DMS79 (cell line): ENCODE measurements at regions not wholly inside any gene's neighbourhood (a gene's known extent, or its start where the extent isn't known, plus 50 kb on each side); places are given as distances from the start of the nearest gene placed in this dataset.

Experiments used
- DNase-seq: peaks from one replicate; lab custom pipeline; 2025; lab: John Stamatoyannopoulos, UW

DNA sequence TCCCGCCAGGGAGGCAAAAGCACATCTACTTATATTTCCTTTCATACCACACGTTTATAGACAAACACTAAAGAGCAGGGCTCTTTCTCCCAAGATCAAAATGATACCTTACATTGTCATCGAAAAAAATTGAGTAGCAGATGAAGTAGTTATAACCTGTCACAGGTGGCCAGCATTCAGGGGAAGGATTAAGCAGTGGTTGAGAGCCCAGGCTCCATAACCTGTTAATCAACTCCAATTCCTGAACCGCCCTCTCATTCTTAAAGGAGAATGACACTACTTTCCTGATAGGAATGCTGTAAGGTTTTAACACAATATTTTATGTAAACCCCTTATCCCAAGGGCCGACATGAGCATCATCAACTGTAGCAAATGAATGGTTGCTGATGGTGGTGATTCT is 268.9 kb upstream of the KCNIP4 start:
- no peak for DNase-seq

DNA sequence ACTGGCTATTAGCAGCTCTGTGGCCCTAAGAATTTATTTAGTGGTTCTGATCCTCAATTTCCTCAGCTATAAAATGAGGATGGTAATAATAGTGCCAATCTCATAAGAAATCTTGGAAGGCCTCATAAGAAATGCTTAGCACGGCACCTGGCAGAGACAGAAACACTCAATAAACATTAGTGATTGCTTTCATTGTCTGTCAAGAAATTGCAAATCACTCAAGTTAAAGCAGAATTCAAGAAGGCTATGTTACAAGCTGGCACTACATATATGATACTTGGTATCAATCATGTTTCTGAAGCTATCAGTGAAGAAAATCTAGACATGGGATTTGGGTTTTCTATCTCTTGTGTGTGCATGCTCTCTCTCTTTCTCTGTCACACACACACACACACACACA is 267.7 kb upstream of the KCNIP4 start:
- no peak for DNase-seq

DNA sequence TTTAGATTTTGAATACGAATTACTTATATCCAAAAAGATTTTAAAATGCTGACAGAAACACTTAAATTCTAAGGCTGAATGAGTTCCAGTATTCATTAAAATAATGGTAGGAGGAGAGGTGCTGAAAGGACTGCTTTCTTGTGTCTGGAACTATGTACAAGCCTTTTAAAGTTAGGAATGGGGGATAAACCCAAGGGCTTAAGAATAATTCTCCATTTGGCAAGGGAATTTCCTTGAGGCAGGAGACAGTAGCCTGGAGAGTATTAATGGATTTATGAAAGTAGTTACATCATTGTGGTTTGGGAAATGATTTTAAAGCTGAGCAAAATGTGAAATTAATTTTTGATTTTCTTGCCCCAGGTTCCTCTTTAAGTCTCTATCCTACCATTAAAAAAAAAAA is 266.5 kb upstream of the KCNIP4 start:
- no peak for DNase-seq

DNA sequence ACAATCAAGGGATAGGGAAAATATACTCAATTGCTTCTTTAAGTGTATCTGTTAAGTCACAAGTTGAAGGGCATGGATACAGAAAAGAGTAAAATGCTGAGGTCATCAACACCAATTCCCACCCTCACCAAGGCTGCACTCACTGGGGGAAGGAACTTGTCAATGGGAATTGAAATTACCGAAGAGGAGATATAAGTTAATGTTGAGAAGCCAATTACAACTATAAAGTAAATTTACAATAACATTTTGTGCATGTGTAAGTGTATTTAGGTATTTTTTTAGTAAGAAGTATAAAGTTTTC is 255.1 kb upstream of the KCNIP4 start:
- no peak for DNase-seq

DNA sequence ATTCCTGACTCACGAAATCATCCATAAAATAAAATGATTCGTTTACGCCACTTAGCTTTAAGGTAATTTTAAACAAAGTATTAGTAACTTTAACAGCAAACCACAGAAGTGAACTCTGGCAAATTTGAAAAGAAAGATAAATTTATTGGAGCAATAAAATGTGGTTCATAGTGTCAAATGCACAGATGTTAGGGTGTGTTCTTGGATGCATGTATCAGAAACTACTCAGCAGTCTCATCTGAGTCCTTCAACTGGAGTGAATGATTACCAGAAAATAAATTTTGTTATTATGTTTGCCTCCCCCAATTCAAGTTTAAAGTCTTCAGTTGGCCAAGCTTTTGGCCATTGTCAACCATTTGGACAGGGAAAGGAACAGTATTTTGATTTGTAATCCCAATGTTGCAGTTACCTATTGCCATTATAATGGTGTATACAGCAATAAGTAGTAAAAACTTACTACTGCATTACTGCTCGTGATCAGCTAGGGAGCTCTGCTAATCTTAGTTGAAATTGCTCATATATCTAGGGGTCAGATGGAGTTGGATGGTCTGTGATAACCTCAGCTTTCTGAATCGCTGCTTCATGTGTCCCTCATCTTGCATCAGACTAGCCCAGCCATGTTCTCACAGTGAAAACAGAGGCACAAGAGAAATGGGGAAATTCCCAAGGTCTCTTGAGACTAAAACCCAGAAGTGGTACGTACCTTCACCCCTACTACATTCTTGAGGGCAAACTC is 254.6 kb upstream of the KCNIP4 start:
- no peak for DNase-seq

DNA sequence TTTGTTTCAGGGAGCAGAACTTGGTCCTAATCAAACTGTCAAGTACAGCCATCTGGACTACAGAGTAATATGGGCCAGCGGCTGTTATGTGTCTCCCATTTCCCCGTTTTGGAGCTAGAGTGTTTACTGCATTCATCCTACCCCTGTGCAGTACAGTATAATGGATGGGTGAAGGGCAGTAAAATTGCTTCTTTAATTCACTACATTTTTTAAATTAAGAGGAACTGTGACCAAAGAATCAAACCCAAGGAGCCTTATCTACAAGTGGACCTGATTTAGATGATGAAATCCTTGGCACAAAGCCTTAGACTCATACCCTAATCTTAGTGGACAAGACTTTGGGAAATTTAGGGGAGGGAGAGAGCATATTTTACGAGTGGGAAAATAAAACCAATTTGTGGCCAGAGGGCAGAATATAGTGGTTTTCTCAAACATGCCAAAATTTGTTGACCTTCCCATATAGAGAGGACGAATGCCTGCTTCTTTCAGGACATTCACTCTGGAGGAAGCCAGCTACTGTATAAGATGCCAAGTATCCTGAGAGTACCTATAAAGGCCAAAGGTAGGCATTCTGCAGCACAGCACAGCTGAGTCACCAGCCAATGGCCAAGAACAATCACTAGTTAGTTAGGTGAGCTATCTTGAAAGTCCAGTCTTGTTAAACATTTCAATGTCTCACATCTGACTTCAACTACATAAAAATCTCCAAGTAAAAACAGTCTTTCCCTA is 253.8 kb upstream of the KCNIP4 start:
- DNase-seq = no peak

DNA sequence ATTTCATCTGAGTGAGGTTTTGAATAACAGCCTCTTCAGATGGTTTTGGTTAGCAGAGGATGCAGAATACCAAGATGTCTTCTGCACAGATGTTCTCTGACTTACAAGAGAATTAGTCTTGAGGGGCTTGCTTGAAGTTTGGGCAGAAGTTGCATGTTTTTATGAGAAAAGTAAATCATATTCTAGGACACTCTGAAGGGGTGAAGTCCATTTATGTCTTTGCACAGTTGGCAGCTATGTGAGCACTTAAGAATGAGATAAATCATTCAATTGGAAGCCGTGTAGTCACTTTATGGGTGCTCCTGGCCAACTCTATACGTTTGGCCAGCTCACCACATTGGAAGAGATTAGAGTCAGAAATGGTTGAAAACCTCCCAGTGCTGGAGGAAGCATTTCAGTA is 252.7 kb upstream of the KCNIP4 start:
- DNase-seq = no peak

DNA sequence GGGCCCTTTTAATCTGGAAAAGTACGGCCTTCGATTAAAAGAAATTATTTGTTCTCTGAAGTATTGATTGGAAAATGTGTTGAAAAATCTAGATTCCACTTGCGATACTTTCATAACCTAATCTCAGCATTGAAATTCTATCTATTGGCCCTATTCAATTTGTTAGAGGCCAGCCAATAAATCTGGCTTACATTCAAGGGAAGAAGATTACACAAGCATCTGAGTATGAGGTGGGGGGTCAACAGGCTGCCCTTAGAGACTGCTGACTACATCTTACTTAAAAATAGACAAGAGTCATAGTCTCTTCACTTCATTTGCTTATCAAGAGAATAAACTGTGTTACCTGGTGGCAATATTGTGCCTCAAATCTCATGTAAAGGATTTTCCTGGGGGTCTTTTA is 248.0 kb upstream of the KCNIP4 start:
- DNase-seq = no peak

DNA sequence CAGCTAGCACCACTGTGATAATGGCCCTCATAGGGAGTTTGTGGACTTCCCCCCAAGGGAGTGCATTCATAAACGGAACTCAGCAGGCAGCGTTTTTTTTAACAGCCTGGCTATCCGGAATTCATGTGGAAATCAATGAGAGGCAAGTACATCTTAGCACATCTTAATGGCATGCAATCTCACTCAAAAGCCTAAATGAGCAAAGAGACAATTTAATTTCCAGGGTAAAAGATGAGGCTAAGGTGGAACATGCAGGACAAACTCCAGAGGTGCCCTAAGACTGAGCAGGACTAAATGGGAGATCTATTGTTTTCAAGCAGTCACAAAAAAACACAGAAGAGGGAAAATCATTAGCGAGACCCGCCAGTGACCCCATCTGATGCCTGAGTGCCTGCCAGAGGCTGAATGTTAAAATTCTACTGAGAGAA is 243.5 kb upstream of the KCNIP4 start:
- no peak for DNase-seq

DNA sequence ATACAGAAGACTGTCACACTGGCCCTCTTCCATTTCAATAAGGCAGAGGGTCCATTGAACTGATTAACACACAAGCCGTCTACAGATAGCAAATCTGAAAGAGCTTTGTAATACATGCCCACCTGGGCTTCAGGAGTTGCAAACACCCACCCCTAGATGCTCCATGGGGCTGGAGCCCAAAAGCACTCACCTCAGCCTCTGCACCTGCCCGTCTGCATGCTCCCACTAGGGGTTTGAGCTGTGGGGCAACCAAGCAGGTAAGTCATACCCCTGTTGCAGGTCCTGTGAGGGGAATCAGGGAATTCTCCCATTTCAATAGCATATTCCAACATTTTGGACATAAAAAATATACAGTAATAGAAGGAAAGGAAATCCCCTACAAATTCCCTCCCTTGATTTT is 243.0 kb upstream of the KCNIP4 start:
- DNase-seq = no peak

DNA sequence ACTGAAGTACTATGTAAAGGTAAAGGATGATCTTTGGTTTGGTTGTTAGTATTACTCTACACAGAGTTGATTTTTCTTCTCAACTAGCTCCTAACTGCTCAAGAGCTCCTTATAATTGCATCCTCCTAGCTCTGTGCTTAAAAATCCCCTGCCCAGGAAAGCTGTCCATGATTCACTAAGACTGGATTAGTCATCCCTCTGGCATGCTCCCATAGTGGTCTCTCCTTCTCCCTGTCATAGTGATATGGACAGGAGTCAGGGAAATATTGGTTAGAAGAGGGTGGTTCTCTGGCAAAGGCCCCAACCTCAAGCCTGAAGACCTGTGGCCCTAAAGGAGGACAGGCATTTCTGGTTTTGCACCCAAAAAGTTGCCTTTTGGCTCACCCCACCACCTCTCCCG is 242.3 kb upstream of the KCNIP4 start:
- no peak for DNase-seq

DNA sequence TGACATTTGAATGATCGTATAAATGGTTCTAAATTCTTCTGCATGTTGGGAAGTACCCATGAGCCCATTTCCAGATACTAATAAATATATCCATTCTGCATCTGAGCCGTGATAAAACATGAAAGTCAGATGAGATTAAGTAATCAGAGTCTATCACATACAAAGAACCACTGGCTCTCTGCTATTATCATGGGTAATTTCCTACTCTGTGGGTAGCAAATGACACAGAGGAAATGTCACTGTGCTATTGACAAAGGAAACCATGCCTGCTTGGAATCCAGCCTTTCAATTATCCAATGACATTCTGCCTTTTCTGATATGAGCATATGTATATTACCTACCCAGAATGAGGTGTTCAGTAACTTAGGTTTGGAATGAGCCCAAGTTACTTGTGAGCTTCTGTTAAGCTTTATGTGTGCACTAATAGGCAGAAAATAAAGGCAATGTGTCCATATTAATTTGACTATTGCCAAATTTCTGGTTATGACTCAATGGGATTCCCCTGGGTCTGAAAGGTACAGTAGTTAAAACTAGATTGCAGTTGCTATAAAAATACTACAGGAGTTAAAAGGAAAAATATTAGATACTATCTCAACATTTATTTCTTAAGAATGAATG is 238.7 kb upstream of the KCNIP4 start:
- no peak for DNase-seq

DNA sequence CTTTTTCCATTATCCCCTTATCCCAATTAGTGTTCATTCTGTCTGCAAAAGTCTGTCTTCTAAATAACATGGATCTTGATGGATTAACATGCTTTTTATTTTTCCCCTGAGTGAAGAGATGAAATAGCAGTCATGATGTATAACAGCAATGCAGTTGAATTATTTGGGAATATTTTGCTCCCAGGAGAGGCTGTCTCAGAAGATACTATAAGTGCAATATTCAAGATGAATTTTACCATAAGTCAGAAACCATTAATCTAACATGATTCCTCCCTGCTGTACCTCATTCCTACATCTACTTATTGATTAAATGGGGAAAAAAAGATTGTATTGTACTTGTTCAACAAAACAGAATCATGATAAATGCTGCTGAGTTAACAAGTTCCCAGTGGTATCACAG is 233.2 kb upstream of the KCNIP4 start:
- DNase-seq = no peak

DNA sequence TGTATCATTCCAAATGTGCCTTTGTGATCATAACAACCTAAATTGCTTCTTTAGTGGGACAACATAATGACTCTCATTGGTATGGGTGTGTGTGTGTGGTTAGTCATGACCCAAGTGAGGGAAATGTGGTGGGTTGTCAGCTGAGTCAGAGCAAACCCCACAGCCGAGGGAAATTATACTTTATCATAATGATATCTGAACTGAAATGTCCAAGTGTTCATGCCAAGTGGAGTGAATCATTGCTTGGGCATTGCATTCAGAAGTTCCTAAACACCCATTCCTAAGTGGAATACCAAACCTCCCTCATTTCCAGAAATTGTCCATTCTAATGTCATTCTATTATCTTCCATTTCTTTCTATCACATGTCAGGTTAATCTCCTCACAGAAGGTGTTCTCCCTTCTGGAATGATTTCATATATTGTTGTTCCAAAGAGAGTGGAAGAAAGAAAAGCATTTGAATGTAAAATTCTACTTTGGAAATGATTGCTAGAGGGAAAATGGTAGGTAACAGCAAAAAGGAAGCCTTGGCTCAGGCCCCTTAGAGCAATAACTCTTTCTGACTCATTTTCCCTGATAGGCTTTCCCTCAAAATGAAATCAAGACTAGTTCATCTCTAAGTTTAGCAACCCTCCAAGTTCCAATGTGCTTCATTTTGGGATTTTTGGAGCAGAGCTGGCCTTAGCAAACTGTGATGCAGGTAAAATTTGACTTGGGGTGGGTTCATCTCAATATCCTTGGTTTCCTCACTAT is 230.7 kb upstream of the KCNIP4 start:
- no peak for DNase-seq

DNA sequence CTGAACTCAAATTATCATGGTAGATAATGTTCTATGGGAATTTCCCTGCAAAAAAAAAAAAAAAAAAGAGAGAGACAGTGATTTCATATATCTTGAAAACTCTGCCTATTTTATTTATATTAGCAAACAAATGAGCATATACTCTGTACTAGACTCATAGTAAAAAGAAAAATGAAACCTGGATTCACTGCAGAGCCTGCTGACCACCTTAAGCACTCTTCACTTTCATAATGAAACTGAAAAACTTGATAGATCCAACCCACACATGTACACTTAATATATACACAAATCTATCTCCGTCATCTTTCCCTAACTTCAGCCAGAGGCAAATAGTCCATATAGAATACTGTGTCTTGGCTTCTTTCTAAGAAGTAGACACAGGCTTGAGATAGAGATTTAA is 226.1 kb upstream of the KCNIP4 start:
- DNase-seq = no peak

DNA sequence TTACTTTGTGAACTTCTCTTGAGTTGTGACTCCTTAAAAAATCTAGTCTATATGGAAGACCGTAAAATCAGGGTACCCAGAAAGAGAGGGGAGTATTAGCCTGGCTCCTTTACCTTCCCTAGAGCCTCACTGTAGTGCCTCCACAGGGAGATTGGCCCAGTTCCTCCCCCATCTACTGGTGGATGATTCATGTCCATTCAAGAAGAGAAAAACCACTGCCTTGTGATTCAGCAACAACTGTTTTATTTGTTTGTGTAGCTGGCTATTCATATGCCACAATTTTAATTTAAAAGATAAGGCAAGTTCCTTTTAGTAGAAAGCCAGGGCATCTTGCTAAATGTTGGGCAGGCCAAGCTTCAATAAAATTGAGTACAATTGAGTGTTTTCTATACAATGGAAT is 221.8 kb upstream of the KCNIP4 start:
- no peak for DNase-seq

DNA sequence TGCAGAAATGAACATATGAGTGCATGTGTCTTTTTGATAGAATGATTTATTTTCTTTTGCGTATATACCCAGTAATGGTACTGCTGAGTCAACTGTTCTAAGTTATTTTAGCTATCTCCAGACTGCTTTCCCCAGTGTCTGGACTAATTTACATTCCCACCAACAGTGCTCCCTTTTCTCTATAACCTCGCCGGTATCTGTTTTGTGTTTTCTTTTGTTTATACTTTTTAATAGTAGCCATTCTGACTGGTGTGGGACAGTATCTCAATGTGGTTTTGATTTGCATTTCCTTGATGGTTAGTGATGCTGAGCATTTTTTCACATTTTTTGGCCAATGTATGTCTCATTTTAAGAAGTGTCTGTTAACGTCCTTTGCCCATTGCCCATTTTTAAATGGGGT is 218.6 kb upstream of the KCNIP4 start:
- no peak for DNase-seq

DNA sequence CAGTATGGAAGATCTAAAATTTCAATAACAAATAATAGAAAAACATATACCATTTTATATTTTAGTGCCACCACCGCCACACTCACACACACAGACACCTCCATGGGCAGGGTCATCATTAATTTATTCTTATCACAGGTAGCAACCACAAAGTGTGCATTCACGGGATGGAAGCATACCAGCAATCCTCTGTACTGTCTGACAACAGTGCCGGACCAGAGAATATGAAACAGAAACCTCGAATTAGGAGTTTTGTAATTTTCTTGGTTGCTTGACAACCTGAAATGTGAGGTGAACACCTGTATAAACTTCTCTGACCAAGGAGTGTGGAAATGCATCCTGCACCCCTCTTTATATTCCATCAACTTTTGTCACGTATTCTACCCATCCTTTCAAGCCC is 213.9 kb upstream of the KCNIP4 start:
- no peak for DNase-seq

DNA sequence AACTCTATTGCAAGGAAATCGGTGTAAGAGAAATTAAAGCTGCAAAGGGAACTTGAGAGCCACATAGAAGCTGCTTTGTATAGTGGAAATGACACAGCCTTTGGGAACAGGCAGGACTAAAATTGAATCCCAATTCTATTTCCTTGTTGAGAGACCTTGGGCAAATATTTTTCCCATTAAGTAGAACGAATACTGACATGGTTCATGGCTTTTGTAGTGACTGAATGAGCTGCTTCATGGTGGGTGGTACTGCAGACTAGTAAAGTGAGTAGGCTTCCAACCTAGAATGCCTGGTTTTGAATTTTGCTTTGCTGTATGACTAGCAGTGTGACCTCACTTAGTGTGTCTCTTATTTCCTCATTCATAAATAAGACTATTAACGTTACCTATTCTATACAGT is 182.2 kb upstream of the KCNIP4 start:
- DNase-seq = no peak

DNA sequence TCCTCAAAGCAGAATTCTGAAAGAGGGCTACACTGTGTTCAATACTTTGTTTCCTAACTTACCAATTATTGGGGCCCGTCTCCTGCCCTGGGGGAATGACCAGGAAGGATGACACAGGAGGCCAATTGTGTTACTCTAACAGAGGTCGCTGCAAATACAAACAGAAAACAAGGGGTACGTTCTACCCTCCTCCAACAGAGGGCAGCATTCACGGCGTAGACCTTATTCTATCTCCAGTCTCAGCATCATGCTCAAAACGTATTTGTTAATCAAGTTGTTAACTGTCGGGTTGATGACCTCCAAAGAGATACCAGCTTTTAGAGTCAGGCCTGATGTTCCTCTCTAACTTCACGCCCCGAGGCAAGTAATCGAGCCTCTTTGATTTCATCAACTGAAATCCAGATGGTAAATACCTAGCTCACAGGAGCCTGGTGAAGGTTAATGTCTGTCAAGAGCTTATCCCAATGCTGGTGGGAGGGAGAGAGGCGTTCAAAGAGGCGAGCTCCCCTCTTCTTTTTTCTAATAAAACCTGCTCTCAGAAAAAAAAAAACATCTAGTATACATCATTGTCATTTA is 181.0 kb upstream of the KCNIP4 start:
- no peak for DNase-seq

DNA sequence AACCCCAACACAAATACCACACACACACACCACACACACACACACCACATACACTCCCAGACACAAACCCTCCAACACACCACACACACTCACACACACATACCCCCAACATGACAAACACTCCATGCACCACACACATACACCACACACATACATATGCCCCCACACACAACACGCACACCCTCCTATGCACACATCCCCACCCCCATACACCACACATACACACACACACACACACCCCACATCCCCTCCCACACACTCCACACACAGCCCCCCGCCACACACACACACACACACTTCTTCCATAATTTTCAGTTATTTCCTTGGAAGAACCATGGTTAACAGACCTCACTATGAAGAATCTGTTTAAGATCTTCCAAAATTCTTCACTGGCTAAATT is 173.5 kb upstream of the KCNIP4 start:
- no peak for DNase-seq

DNA sequence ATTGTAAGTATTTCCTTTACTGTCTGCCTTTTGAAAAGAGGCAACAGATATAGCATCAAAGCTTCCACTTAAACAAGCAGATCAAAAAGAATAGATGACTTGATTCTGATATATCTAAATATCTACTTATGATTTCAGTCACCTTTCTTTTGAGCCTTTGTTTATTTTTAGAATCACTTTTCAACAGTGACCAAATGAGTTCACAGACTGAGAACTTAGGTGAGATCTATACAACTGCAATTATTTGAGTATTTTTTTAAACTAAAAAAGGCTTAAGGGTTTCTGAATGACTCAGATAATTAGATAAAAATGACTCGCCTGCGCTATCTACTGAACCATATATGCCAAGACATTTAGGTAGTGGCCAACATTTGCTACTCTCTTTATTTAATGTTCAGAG is 166.7 kb upstream of the KCNIP4 start:
- no peak for DNase-seq

DNA sequence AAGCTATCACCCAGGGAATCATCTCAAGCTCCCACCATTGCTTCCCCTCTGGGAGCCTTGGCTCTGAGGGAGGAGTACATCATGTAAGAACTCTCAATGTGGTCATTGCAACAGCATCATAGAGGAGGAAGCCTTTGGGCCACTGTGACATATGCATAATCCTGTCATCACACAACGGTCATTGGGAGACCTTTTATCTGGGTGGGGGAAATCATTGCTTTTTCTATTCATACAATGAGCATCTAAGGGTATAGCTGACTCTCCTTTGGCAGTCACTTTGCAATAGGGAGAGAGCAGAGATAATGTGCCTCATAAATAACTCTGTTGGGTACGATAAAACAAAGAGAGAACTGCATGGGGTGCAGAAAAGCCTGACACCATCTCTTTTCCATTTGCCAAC is 155.2 kb upstream of the KCNIP4 start:
- DNase-seq = no peak
